ENCODE measurements at regions not wholly inside any gene's neighbourhood (a gene's known extent, or its start where the extent isn't known, plus 50 kb on each side); places are given as distances from the start of the nearest gene placed in this dataset.
"Not testable (repeated sequence)": the region's sequence is repeated elsewhere in the genome, so short reads cannot be mapped to it uniquely, and the experiment has no call there.

DNA sequence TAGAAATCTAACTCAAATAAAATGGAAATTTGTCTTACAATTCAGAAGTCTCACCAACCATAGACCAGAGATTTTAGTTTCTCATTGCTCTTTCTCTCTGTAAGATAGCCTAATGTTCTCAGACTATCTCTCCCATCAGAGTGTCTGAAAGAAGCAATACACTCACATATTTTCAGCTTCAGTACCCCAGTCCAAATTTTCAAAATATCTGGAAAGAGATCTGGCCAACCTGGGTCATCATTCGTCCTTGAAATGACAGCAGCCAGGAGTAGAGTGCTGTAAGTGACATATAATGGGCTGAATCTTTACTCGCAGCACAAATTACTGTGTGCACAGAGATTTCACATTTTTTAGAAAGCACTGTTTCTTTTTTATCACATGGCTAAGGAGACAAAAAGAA, 313.3 kb upstream of the PRR16 start:
- no peak for DNase-seq (ENCODE audit: low read depth)

GRCh38 chr5:120151181-120151580, 312.9 kb upstream of the PRR16 start:
- DNase-seq (ENCODE audit: low read depth): peak; percentile 14

GRCh38 chr5:120151825-120152224, 312.3 kb upstream of the PRR16 start:
- DNase-seq (ENCODE audit: low read depth): peak; percentile 16

- peak; percentile 94 for DNase-seq (ENCODE audit: low read depth)
Measured at GRCh38 chr5:120152472-120152871, 311.6 kb upstream of the PRR16 start.

- no peak for DNase-seq (ENCODE audit: low read depth)
Measured at GRCh38 chr5:120152931-120153330, 311.2 kb upstream of the PRR16 start.

DNA sequence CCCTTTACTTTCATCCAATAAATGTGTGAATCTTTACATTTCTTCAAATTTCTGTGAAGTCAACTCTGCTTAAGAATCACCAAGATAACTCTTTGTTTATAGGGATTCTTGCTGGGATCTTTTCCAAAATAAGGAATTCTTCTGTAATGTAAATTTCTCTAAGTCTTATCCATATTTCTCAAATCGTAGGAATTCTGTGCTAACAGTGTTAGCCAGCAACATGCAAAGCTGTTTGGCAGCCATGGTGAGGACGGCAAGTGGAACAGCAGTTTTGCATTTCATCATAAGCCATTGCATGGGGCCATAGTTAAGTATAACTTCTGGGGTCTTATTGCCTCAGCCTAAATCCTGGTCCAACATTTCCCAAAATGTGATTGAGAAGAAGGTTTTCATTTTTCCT, 310.5 kb upstream of the PRR16 start:
- DNase-seq (ENCODE audit: low read depth): no peak

DNA sequence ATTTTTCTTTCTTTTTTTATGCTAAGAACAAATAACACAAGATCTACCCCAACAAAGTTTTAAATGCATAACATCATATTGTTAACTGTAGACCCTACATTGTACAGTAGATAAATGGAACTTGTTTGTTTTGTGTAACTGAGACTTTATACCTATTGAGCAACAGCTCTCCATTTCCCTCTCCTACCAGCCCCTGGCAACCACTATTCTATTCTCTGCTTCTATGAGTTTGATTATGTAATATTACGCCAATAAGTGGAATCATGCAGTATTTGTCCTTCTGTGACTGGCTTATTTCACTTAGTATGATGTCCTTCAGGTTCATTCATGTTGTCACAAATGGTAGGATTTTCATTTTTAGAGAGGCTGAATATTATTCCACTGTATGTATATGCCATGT, 308.2 kb upstream of the PRR16 start:
- no peak for DNase-seq (ENCODE audit: low read depth)

- DNase-seq (ENCODE audit: low read depth): peak; percentile 39
Measured at GRCh38 chr5:120158211-120158610, 305.9 kb upstream of the PRR16 start.

GRCh38 chr5:120159155-120159554, 304.9 kb upstream of the PRR16 start:
- no peak for DNase-seq (ENCODE audit: low read depth)

- peak; percentile 91 for DNase-seq (ENCODE audit: low read depth)
Measured at GRCh38 chr5:120160124-120160895, 303.8 kb upstream of the PRR16 start.

- peak; percentile 42 for DNase-seq (ENCODE audit: low read depth)
Measured at GRCh38 chr5:120162321-120162720, 301.8 kb upstream of the PRR16 start.

DNA sequence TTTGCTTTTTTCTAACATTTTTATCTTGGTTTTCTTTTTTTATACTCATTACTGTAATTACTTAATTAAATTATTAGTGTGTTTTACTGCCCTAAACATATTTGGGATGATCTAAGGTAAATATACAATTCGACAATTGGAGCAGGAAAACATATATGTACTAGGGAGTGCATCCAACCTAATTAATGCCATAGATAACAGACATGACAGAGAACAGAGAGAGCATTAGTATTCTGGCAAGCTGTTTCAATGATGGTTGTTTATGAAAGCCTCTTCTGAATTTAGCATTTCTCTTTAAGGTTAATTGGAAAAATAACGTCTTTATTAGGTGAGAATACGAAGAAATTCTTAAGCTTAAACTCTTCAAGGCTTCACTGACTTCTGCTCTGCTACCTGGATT, 300.1 kb upstream of the PRR16 start:
- DNase-seq (ENCODE audit: low read depth): no peak

DNA sequence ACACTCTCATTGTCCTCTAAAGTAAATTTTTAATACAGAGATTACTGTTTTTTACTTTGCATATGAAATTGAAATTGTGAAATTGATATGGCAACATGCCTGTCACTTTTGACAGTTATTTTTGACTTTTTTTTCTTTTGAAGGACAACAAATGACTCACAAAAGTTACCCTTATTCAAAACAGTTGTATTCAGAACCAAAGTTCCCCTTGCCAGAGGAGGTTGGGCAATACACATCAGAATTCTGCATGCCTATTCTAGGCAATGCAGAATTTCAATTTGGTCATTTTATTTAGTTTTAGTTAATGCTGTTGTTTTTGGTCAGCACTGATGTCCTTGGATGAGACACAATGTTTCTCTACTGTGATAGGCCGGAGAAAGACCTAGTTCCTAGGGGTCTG, 299.1 kb upstream of the PRR16 start:
- DNase-seq (ENCODE audit: low read depth): no peak

GRCh38 chr5:120173125-120173524, 291.0 kb upstream of the PRR16 start:
- no peak for DNase-seq (ENCODE audit: low read depth)

DNA sequence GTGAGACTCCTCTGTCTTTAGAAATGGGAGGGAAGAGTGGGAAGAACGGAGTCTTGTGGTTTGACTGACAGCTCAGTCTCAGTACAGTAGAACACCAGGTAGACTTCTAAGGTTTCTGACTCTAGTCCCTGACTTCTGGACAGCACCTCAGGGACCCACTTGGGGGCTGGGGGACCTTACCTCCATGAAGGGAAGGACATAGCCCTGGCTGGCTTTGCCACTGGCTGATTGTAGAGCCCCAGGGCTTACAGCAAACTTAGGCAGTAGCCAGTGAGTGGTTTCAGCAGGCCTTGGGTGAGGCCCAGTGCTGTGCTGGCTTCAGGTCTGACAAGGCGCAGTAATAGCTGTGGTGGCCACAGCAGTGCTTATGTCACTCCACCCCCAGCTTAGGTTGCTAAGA, 290.0 kb upstream of the PRR16 start:
- no peak for DNase-seq (ENCODE audit: low read depth)

DNA sequence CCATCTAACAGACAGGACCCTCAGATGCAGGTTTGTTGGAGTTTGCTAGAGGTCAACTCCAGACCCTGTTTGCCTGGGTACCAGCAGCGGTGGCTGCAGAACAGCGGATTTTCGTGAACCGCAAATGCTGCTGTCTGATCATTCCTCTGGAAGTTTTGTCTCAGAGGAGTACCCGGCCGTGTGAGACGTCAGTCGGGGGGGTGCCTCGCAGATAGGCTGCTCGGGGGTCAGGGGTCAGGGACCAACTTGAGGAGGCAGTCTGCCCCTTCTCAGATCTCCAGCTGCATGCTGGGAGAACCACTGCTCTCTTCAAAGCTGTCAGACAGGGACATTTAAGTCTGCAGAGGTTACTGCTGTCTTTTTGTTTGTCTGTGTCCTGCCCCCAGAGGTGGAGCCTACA, 282.9 kb upstream of the PRR16 start:
- not testable (repeated sequence) for DNase-seq (ENCODE audit: low read depth)

GRCh38 chr5:120194650-120195049, 269.4 kb upstream of the PRR16 start:
- not testable (repeated sequence) for DNase-seq (ENCODE audit: low read depth)

- no peak for DNase-seq (ENCODE audit: low read depth)
Measured at GRCh38 chr5:120199559-120199958, 264.5 kb upstream of the PRR16 start.

DNA sequence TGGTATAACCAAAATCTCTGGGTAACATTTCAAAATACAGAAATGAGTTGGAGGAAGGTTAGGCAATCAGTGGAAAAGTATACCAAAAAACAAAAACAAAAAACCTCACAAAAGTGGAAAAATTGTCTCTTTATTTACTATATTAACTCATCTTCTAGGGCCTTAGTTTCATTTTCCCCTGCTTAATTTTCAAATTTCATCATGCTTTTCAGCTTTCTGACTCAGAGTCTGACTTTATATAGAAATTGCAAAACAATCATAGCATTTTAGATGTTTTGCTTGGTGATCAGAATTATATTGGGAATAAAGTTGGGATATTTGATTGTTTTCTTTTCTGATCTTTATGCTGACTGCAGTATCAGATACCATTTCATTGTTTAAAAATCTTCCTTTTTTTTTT, 257.0 kb upstream of the PRR16 start:
- peak; percentile 12 for DNase-seq (ENCODE audit: low read depth)

DNA sequence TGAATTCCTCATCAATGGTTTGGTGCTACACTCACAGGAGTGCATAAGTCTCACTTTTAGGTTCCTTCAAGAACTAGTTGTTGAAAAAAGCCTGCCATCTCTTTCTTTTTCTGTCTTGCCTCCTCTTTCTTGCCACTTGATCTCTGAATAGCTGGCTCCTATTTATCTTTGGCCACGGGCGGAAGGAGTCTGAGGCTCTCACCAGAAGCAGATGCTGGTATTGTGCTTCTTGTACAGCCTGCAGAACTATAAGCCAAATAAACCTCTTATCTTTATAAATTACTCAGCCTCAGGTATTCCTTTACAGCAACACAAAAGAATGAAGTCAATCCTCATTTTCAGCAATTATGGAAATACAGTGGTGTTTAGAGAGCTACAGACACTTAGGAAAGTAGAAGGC, 247.1 kb upstream of the PRR16 start:
- no peak for DNase-seq (ENCODE audit: low read depth)

GRCh38 chr5:120219988-120220387, 244.1 kb upstream of the PRR16 start:
- DNase-seq (ENCODE audit: low read depth): no peak

GRCh38 chr5:120225524-120225923, 238.6 kb upstream of the PRR16 start:
- DNase-seq (ENCODE audit: low read depth): no peak

- DNase-seq (ENCODE audit: low read depth): peak; percentile 9
Measured at GRCh38 chr5:120228262-120229031, 235.7 kb upstream of the PRR16 start.

DNA sequence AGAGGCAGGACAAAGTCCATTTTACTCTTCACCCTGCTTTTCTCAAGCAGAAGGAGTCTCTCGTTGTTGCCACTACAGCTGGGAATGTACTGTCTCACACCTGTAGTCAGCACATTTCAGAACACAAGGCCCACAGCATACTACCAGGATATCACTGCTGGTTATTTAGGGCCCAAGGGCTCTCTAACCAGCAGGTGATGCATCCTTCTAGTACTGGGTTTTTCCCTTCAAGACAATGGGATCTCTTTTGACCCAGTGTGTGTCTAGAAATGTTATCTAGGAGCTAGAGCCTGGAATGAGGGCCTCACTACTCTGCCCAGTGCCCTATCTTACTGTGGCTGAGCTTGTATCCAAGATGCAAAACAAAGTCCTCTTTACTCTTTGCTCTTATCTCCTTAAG, 235.1 kb upstream of the PRR16 start:
- no peak for DNase-seq (ENCODE audit: low read depth)

All from ELR (cell line).